Rectal smooth muscle tissue (tissue), 1 donor: ENCODE measurements at regions not wholly inside any gene's neighbourhood (a gene's known extent, or its start where the extent isn't known, plus 50 kb on each side); places are given as distances from the start of the nearest gene placed in this dataset.
"Not testable (repeated sequence)": the region's sequence is repeated elsewhere in the genome, so short reads cannot be mapped to it uniquely, and the experiment has no call there.

Experiments
- H3K27ac ChIP-seq: one replicate; pipeline ENCODE4 v1.7.0; 2013; ENCODE audit warnings: low read depth, low read length, inconsistent platforms
- H3K27me3 ChIP-seq: one replicate; pipeline ENCODE4 v1.7.0; 2013; ENCODE audit warnings: low read length; ENCODE audit not compliant: control insufficient read depth, insufficient read depth
- H3K36me3 ChIP-seq: one replicate; pipeline ENCODE4 v1.7.0; 2013; ENCODE audit warnings: low read length; ENCODE audit not compliant: control insufficient read depth, insufficient read depth
- H3K4me1 ChIP-seq: one replicate; pipeline ENCODE4 v1.7.0; 2013; ENCODE audit warnings: low read length; ENCODE audit not compliant: control insufficient read depth, insufficient read depth
- H3K4me3 ChIP-seq: one replicate; pipeline ENCODE4 v1.7.0; 2013; ENCODE audit warnings: low read length
- H3K9ac ChIP-seq: one replicate; pipeline ENCODE4 v1.7.0; 2013; ENCODE audit warnings: low read length

DNA sequence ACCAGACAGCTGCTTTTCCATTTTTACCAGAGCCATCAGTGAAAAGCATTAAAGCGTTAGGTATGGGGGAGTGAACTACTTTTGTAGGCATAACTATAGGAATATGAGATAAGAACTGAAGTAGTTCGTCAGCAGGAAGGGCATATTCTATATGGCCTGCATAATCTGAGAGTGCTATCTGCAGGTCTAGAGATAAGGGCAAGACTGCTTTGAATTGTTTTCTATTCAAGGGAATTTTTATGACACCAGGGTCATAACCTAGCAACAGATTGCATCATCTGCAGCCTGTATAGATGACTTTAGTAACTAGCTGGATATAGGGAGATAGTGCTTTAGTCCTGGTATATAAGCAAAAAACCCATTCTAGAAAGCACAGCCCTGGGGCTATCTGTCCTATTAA lies 437.3 kb upstream of the HTR1E start:
- Histone ChIP-seq H3K36me3 (no peaks in the 10 kb centered on the region), H3K9ac (no peak overlapping the region), H3K4me3 (no peak overlapping the region), H3K27ac (no peak overlapping the region), H3K27me3 (no peaks in the 10 kb centered on the region), H3K4me1 (no peaks in the 10 kb centered on the region)

- not testable (repeated sequence) for H3K4me3 ChIP-seq, H3K36me3 ChIP-seq, H3K4me1 ChIP-seq, H3K27me3 ChIP-seq, H3K27ac ChIP-seq, H3K9ac ChIP-seq
These were observed 448.3 kb upstream of the HTR1E start for GRCh38 chr6:86489042-86489441.

DNA sequence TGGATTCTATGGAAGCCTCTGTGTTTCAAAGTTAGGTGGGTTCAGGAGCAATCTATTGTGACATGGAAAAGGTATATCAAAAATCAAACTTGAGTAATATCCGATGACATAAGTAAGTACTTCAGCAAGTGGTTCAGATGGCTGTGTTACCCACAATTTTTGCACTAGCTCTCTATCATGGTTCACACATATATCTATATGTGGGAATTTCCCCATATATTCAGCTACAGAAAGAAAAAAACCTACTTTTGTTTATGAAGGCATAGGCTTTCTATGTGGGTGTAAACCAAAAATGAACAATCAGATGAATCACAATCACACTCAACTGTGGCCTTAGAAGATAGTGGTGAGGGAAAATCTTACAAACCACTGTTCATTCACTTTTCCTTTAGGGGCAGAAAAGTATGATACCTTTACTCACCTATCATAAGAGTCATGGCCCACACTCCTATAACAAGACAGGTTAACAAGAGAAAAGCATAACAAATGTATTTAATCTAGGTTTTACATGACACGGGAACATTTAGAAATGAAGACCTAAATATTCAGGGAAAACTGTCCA lies 449.6 kb upstream of the HTR1E start:
- Histone ChIP-seq H3K4me1 (no peaks in the 10 kb centered on the region), H3K27me3 (no peaks in the 10 kb centered on the region), H3K4me3 (no peak overlapping the region), H3K36me3 (no peaks in the 10 kb centered on the region), H3K27ac (no peak overlapping the region), H3K9ac (no peak overlapping the region)

DNA sequence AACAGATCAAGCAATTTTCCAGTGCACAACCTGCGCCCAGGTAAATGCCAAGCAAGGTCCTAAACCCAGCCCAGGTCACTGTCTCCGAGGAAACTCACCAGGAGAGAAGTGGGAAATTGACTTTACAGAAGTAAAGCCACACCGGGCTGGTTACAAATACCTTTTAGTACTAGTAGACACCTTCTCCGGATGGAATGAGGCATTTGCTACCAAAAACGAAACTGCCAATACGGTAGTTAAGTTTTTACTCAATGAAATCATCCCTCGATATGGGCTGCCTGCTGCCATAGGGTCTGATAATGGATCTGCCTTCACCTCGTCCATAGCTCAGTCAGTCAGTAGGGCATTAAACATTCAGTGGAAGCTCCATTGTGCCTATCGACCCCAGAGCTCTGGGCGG lies 459.0 kb upstream of the HTR1E start:
- H3K27ac ChIP-seq, H3K4me3 ChIP-seq, H3K36me3 ChIP-seq, H3K27me3 ChIP-seq, H3K4me1 ChIP-seq, H3K9ac ChIP-seq: not testable (repeated sequence)

DNA sequence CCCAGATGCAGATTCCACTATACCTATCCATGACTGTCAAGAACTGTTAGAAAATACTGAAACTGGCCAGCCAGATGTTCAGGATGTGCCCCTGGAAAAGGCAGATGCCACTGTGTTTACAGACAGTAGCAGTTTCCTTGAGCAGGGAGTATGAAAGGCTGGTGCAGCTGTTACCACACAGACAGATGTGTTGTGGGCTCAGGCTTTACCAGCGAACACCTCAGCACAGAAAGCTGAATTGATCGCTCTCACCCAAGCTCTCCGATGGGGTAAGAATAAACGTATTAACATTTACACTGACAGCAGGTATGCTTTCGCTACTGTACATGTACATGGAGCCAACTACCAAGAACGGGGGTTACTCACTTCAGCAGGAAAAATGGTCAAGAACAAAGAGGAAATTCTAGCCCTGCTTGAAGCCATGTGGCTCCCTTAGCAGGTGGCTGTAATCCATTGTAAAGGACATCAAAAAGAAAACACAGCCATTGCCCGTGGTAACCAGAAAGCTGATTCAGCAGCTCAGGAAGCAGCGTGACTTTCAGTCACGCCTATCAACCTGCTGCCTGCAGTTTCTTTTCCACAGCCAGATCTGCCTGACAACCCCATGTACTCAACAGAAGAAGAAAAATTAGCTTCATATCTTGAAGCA lies 459.7 kb upstream of the HTR1E start:
- Histone ChIP-seq H3K9ac (no peak overlapping the region), H3K4me1 (no peaks in the 10 kb centered on the region), H3K27me3 (no peaks in the 10 kb centered on the region), H3K4me3 (no peak overlapping the region), H3K36me3 (no peaks in the 10 kb centered on the region), H3K27ac (no peak overlapping the region)

- Histone ChIP-seq H3K4me3 (no peak overlapping the region), H3K36me3 (no peaks in the 10 kb centered on the region), H3K27me3 (no peaks in the 10 kb centered on the region), H3K27ac (no peak overlapping the region), H3K9ac (no peak overlapping the region), H3K4me1 (no peaks in the 10 kb centered on the region)
These were observed 461.0 kb upstream of the HTR1E start for GRCh38 chr6:86476311-86476710.

DNA sequence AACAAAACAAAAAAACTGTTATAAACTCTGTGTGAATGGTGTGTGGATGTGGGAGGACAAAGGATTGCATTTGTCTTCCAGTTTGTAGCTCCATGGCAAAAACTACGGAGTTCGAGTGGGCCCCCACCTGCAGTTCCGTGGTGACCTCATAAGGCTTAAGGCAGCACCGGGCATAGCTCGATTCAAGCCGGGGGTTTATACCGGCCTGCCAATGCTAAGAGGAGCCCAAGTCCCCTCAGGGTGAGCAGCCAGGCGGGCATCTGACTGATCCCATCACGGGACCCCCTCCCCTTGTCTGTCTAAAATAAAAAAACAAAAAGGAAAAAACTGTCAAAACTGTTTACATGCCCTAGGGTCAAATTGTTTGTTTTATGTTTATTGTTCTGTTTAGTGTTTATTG lies 463.2 kb upstream of the HTR1E start:
- Histone ChIP-seq H3K9ac (no peak overlapping the region), H3K36me3 (no peaks in the 10 kb centered on the region)

DNA sequence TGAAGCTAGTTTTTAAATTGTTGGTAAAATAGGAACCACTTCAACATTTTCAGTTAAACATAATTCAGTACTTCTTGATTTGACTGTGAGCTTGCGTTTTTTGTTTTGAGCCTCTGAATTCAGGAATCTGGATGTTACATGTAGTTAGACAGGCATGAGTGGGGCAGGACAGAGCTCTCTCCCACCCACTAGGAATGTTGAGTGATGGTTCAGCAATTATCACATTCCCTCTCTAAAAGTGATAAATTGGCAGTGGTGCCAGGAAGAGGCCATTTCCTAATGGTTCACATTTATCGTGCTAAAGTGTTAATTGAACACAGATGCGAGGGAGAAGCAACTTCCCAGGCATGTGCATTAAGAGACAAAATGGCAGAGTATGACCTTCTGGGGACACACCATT lies 465.5 kb upstream of the HTR1E start:
- Histone ChIP-seq H3K36me3 (no peaks in the 10 kb centered on the region), H3K27me3 (no peaks in the 10 kb centered on the region), H3K4me3 (no peak overlapping the region), H3K4me1 (no peaks in the 10 kb centered on the region), H3K27ac (no peak overlapping the region), H3K9ac (no peak overlapping the region)

More for the DNA sequence above, 463.2 kb upstream of the HTR1E start:
- Histone ChIP-seq H3K4me1 (no peaks in the 10 kb centered on the region), H3K27ac (no peak overlapping the region), H3K4me3 (no peak overlapping the region), H3K27me3 (no peaks in the 10 kb centered on the region)

- Histone ChIP-seq H3K9ac (no peak overlapping the region), H3K4me3 (no peak overlapping the region), H3K27ac (no peak overlapping the region), H3K36me3 (no peaks in the 10 kb centered on the region), H3K4me1 (no peaks in the 10 kb centered on the region), H3K27me3 (no peaks in the 10 kb centered on the region)
These were observed 477.4 kb upstream of the HTR1E start for GRCh38 chr6:86459978-86460377.

DNA sequence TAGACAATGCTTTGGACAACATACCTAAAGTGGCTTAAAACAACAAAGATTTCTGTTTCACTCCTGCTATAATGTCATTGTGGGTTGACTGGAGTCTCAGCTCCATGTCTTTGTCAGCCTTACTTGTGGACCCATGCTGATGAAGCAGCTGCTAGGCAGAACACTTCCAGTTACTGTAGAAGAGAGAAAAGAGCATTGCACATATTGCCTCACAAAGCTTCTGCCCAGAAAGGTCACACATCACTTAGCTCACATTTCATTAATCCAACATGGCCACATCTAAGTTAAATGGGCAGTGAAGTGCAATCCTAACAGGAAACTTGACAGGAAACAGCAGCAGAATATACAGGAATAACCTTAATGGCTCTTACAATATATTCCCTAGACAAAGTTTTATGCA lies 480.5 kb upstream of the HTR1E start:
- H3K36me3 ChIP-seq: no peaks in the 10 kb centered on the region
- H3K9ac ChIP-seq: no peak overlapping the region
- H3K4me3 ChIP-seq: no peak overlapping the region
- H3K27ac ChIP-seq: no peak overlapping the region
- no peaks in the 10 kb centered on the region for H3K27me3 ChIP-seq
- H3K4me1 ChIP-seq: no peaks in the 10 kb centered on the region

- H3K27me3 ChIP-seq: no peaks in the 10 kb centered on the region
- H3K4me3 ChIP-seq: no peak overlapping the region
- H3K4me1 ChIP-seq: no peaks in the 10 kb centered on the region
- H3K9ac ChIP-seq: no peak overlapping the region
- H3K27ac ChIP-seq: no peak overlapping the region
- no peaks in the 10 kb centered on the region for H3K36me3 ChIP-seq
These were observed 484.1 kb upstream of the HTR1E start for GRCh38 chr6:86453232-86453631.

- H3K9ac ChIP-seq: no peak overlapping the region
- no peak overlapping the region for H3K4me3 ChIP-seq
- no peaks in the 10 kb centered on the region for H3K27me3 ChIP-seq
- no peak overlapping the region for H3K27ac ChIP-seq
- H3K4me1 ChIP-seq: no peaks in the 10 kb centered on the region
- no peaks in the 10 kb centered on the region for H3K36me3 ChIP-seq
These were observed 488.9 kb upstream of the HTR1E start for GRCh38 chr6:86448398-86448797.

DNA sequence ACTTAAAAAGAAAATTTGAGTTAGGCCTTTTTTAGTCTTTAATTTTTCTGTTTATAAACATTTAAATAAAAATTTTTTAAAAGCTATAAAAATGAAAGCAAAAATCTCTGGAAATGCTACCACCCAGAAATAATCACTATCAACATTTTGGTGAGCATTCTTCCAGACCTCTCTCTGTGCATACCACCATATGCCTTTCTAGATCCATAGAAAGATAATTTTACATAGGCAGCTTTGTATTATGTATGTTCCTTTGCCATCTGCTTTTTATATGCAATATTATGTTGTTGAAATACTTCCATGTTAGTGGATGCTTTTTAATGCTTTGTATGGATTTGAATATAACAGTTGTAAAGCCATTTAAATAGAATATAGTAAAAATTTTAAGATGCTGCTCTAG lies 496.7 kb upstream of the HTR1E start:
- Histone ChIP-seq H3K9ac (no peak overlapping the region), H3K27ac (no peak overlapping the region), H3K27me3 (no peaks in the 10 kb centered on the region)

More for the DNA sequence above, 496.7 kb upstream of the HTR1E start:
- H3K36me3 ChIP-seq: no peaks in the 10 kb centered on the region
- H3K4me3 ChIP-seq: no peak overlapping the region
- no peaks in the 10 kb centered on the region for H3K4me1 ChIP-seq
